Chondrocyte (in vitro differentiated cells): ENCODE measurements at regions not wholly inside any gene's neighbourhood (a gene's known extent, or its start where the extent isn't known, plus 50 kb on each side); places are given as distances from the start of the nearest gene placed in this dataset.
"Not testable (repeated sequence)": the region's sequence is repeated elsewhere in the genome, so short reads cannot be mapped to it uniquely, and the experiment has no call there.

Source experiments
- DNase-seq: peaks from one replicate; pipeline ENCODE4 v3.0.0; 2021; ENCODE audit warnings: mixed read lengths, low spot score
- H3K27ac Mint-ChIP-seq: one replicate; pipeline ENCODE4 v1.8.0; 2021; ENCODE audit warnings: mild to moderate bottlenecking, moderate library complexity, mixed read lengths; ENCODE audit not compliant: unreplicated experiment
- H3K27me3 Mint-ChIP-seq: 2 replicates; pipeline ENCODE4 v1.8.0; 2021; ENCODE audit warnings: low read depth, mixed read lengths
- H3K36me3 Mint-ChIP-seq: 2 replicates; pipeline ENCODE4 v1.8.0; 2021; ENCODE audit warnings: low read depth, mixed read lengths
- H3K4me1 Mint-ChIP-seq: 2 replicates; pipeline ENCODE4 v1.8.0; 2021; ENCODE audit warnings: low read depth, mild to moderate bottlenecking, mixed read lengths
- H3K4me3 Mint-ChIP-seq: one replicate; pipeline ENCODE4 v1.8.0; 2021; ENCODE audit warnings: mild to moderate bottlenecking, moderate library complexity, mixed read lengths; ENCODE audit not compliant: unreplicated experiment
- H3K9me3 Mint-ChIP-seq: 2 replicates; pipeline ENCODE4 v1.8.0; 2021; ENCODE audit warnings: low read depth, mixed read lengths
- TF ChIP-seq, protein P1 (sequence below): fragments of 200-600 bp; sonication (generic); IDR thresholded peaks from 2 replicates; pipeline ENCODE4 v1.5.0; 2021; ENCODE audit warnings: antibody characterized with exemption, mild to moderate bottlenecking, moderate library complexity

DNA sequence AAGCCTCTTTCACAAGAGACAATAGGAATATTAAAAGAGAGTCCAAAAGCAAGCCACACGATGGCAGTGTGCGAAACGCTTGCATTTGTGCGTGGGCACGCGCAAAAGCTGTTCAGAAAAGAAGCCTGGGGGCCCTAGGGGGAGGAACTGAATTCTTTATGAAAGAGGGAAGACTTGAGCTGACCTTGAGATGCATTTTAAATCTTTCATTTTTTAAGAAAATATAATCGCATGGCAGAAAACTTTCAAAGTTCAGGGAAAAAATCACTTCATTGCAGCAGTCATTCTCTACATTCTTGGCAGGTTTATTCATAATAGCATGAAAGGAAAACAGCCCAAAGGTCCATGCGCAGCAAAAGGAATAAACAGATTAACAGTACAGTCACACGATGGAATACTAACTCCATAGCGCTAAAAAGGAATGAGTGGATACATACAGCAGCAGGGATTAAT lies 206.5 kb upstream of the PRKCQ start:
- H3K4me1 Mint-ChIP-seq = no peaks in the 10 kb centered on the region
- no peaks in the 10 kb centered on the region for H3K9me3 Mint-ChIP-seq
- TF ChIP-seq, protein P1, sequence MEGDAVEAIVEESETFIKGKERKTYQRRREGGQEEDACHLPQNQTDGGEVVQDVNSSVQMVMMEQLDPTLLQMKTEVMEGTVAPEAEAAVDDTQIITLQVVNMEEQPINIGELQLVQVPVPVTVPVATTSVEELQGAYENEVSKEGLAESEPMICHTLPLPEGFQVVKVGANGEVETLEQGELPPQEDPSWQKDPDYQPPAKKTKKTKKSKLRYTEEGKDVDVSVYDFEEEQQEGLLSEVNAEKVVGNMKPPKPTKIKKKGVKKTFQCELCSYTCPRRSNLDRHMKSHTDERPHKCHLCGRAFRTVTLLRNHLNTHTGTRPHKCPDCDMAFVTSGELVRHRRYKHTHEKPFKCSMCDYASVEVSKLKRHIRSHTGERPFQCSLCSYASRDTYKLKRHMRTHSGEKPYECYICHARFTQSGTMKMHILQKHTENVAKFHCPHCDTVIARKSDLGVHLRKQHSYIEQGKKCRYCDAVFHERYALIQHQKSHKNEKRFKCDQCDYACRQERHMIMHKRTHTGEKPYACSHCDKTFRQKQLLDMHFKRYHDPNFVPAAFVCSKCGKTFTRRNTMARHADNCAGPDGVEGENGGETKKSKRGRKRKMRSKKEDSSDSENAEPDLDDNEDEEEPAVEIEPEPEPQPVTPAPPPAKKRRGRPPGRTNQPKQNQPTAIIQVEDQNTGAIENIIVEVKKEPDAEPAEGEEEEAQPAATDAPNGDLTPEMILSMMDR = peak; percentile 86
- no peak overlapping the region for H3K27ac Mint-ChIP-seq
- H3K4me3 Mint-ChIP-seq = no peak overlapping the region
- H3K27me3 Mint-ChIP-seq = peaks cover 9% of the 10 kb centered on the region
- no peak for DNase-seq
- H3K36me3 Mint-ChIP-seq = no peaks in the 10 kb centered on the region

DNA sequence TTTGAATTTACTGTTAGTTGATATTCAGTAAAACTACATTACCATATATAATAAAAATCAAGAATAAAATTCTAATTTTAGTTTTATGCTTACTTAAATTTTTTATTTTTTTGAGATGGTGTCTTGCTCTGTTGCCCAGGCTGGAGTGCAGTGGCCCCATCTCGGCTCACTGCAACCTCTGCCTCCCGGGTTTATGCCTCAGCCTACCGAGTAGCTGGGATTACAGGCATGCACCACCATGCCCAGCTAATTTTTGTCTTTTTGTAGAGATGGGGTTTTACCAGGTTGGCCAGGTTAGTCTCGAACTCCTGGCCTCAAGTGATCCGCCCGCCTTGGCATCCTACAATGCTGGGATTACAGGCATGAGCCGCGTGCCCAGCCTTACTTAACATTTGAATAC lies 204.4 kb upstream of the PRKCQ start:
- H3K36me3 Mint-ChIP-seq, H3K27ac Mint-ChIP-seq, H3K4me1 Mint-ChIP-seq, H3K27me3 Mint-ChIP-seq, DNase-seq, H3K4me3 Mint-ChIP-seq, H3K9me3 Mint-ChIP-seq: not testable (repeated sequence)

DNA sequence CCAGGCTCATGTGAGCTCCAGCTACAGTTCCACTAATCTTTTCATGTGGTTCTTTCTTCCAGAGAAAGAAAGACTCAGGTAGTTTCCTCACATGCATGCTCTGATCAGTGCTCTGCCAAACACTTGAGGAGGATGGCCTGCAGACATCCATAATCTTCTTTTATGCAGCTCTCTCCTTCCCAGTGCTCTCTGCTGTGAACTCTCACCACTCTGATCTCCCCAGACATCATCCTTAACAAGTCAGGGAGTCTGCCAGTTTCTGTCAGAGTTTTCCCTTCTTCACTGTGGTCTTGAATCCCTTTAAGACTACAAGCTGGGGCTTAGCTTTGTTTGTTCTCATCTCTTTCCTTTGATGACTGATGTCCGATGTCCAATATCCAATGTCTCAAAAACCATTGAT lies 203.4 kb upstream of the PRKCQ start:
- Mint-ChIP-seq H3K27ac (no peak overlapping the region), H3K4me3 (no peak overlapping the region), H3K36me3 (no peaks in the 10 kb centered on the region), H3K9me3 (no peaks in the 10 kb centered on the region), H3K4me1 (peaks cover 5% of the 10 kb centered on the region), H3K27me3 (no peaks in the 10 kb centered on the region)
- no peak for DNase-seq
- TF ChIP-seq, protein P1 = no peak

DNA sequence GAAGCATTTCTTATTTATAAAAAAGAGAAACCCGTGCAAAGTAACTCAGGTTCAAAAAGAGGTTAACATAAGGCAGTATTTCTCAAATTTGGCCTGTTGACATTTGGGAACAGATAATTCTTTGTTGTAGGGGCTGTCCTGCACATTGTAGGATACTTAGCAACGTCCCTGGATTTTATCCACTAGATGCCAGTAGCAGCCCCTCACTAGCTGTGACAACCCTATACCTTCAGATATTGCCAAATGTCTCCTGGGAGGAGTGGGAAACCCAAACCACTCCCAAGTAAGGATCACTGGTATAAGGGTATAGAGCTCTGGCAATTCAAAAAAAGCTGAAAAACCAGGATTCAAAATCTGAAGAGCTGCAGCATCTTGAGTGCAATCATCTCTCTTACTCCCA lies 202.3 kb upstream of the PRKCQ start:
- H3K36me3 Mint-ChIP-seq = no peaks in the 10 kb centered on the region
- H3K27ac Mint-ChIP-seq = no peak overlapping the region
- TF ChIP-seq, protein P1 = no peak
- H3K4me1 Mint-ChIP-seq = peaks cover 5% of the 10 kb centered on the region
- H3K9me3 Mint-ChIP-seq = no peaks in the 10 kb centered on the region
- H3K27me3 Mint-ChIP-seq = no peaks in the 10 kb centered on the region
- no peak for DNase-seq
- H3K4me3 Mint-ChIP-seq = no peak overlapping the region

DNA sequence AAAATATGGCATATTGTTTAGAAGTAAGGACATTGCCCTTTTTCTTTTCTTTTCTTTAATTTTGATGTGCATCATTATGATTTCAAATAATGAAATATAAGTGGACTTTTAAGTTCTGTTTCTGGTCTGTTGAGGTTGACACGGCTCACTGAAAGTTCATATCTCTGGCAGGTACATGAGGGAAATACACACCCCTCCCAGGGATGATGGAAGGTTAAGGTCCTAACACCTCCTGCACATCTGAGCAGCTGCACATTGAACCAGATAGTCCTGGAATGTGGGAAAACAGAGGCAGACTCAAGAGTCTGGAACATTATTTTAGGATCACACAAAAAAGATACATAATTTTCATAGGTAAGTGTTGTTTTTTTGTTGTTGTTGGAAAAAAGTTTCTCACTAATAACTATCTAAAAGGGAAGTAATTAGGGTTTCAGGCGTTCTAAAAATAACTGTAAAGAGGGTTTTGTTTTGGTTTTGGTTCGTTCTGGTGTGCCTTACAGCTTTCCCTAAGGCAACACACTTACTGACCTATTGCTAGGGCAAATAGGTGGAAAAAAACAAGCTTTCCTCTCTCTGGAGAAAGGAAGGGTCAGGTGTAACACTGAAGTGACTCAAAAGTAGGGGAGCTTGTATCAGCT lies 201.2 kb upstream of the PRKCQ start:
- Mint-ChIP-seq H3K9me3 (no peaks in the 10 kb centered on the region), H3K4me3 (no peak overlapping the region), H3K4me1 (peaks cover 5% of the 10 kb centered on the region), H3K27me3 (no peaks in the 10 kb centered on the region), H3K27ac (no peak overlapping the region), H3K36me3 (no peaks in the 10 kb centered on the region)
- TF ChIP-seq, protein P1 = no peak
- DNase-seq = no peak

DNA sequence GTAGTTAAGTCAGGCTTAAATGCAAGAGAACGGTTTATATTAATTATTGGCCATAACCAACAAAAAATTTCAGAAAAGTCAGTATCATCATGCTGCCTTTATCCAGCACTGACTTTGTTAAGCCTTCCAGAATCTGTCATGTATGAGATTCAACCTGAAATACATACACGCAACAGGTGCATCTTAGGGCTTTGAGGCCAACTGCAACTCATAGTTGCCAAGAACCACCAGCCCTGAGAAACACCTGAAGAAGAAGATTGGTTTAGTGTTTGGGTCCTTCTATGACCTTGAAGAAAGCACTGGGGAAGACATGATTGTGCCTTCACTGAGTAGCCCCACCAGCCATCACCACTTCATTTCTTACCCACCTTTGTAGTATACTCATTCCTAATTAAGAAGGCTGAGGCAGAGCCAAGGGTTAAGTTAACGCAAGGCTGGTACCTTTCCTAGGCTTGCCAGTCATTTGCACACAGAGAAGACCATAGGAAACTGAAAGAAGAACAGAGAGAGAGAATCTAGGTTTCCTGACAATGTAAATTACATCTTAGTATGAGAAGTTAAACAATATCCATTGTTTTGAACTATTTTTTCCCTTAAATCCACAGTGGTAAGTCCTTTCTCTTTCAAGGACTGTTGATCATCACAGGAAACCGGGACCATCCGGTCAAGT lies 200.1 kb upstream of the PRKCQ start:
- Mint-ChIP-seq H3K27ac (no peak overlapping the region), H3K9me3 (no peaks in the 10 kb centered on the region), H3K4me1 (peaks cover 5% of the 10 kb centered on the region), H3K36me3 (no peaks in the 10 kb centered on the region), H3K4me3 (no peak overlapping the region), H3K27me3 (no peaks in the 10 kb centered on the region)
- no peak for DNase-seq
- TF ChIP-seq, protein P1 = no peak
